ENCODE measurements at regions not wholly inside any gene's neighbourhood (a gene's known extent, or its start where the extent isn't known, plus 50 kb on each side); places are given as distances from the start of the nearest gene placed in this dataset.

GRCh38 chr22:42199025-42199424 lies 68.4 kb upstream of the CYP2D6 start:
- no peaks in the 10 kb centered on the region for H3K79me1 ChIP-seq (ENCODE audit: low read length)
- no peak overlapping the region for H2AK5ac ChIP-seq (ENCODE audit: low read length)
- no peak overlapping the region for H3K4me3 ChIP-seq (ENCODE audit: low read depth, low read length)
- H4K8ac ChIP-seq (ENCODE audit: low read depth, low read length), result no peak overlapping the region
- H3K9me3 ChIP-seq (ENCODE audit: insufficient read depth, low read depth, low read length), result no peaks in the 10 kb centered on the region
- peaks cover 3 to 8% of the 10 kb centered on the region in 2 experiments for H3K4me1 ChIP-seq (ENCODE audit: control insufficient read depth in 1 of 2, insufficient read depth in 2 of 2, low read length in 2 of 2)
- no peaks in the 10 kb centered on the region for H3K27me3 ChIP-seq (ENCODE audit: insufficient read depth, low read length)
- no peak overlapping the region for H3K4me2 ChIP-seq (ENCODE audit: low read length)
- no peak overlapping the region for H3K9ac ChIP-seq (ENCODE audit: low read length)
- H3K14ac ChIP-seq (ENCODE audit: low read length), result no peak overlapping the region
- H3K4ac ChIP-seq (ENCODE audit: low read depth, low read length), result no peak overlapping the region
- H3K36me3 ChIP-seq (ENCODE audit: control insufficient read depth in 1 of 2, insufficient read depth in 2 of 2, low read length in 2 of 2), result peaks cover 0 to 3% of the 10 kb centered on the region in 2 experiments
- H3K18ac ChIP-seq (ENCODE audit: low read length), result no peak overlapping the region
- no peak overlapping the region for H3K23ac ChIP-seq (ENCODE audit: low read length)
- no peak for DNase-seq
- no peak overlapping the region for H2BK120ac ChIP-seq (ENCODE audit: insufficient read depth, low read length, poor library complexity)
- H3K27ac ChIP-seq (ENCODE audit: low read depth, low read length), result no peak overlapping the region
- no peak overlapping the region for H2BK12ac ChIP-seq (ENCODE audit: low read length)
- H2AFZ ChIP-seq (ENCODE audit: insufficient read depth, low read length, poor library complexity), result no peak overlapping the region
- H4K12ac ChIP-seq (ENCODE audit: low read depth, low read length), result no peak overlapping the region
- no peak overlapping the region for H4K91ac ChIP-seq (ENCODE audit: low read depth, low read length)
- WGBS (ENCODE audit: extremely low coverage, insufficient coverage, insufficient read length), result no CpG with 5 or more reads among the region's 5 CpGs
- H3K79me2 ChIP-seq (ENCODE audit: control insufficient read depth, insufficient read depth, low read length, poor library complexity), result no peaks in the 10 kb centered on the region
- H2BK5ac ChIP-seq (ENCODE audit: low read depth, low read length, poor library complexity), result no peak overlapping the region

- Histone ChIP-seq H2BK120ac (ENCODE audit: insufficient read depth, low read length, poor library complexity) (no peak overlapping the region), H3K23ac (ENCODE audit: low read length) (no peak overlapping the region), H3K27ac (ENCODE audit: low read depth, low read length) (no peak overlapping the region), H2BK5ac (ENCODE audit: low read depth, low read length, poor library complexity) (no peak overlapping the region), H3K36me3 (ENCODE audit: control insufficient read depth in 1 of 2, insufficient read depth in 2 of 2, low read length in 2 of 2) (peaks cover 0 to 3% of the 10 kb centered on the region in 2 experiments), H4K12ac (ENCODE audit: low read depth, low read length) (no peak overlapping the region), H4K8ac (ENCODE audit: low read depth, low read length) (no peak overlapping the region), H3K4me2 (ENCODE audit: low read length) (no peak overlapping the region), H3K4me3 (ENCODE audit: low read depth, low read length) (no peak overlapping the region), H3K18ac (ENCODE audit: low read length) (no peak overlapping the region), H2BK12ac (ENCODE audit: low read length) (no peak overlapping the region), H3K4ac (ENCODE audit: low read depth, low read length) (no peak overlapping the region), H4K91ac (ENCODE audit: low read depth, low read length) (no peak overlapping the region), H3K79me2 (ENCODE audit: control insufficient read depth, insufficient read depth, low read length, poor library complexity) (no peaks in the 10 kb centered on the region), H3K79me1 (ENCODE audit: low read length) (no peaks in the 10 kb centered on the region), H2AFZ (ENCODE audit: insufficient read depth, low read length, poor library complexity) (no peak overlapping the region), H3K9me3 (ENCODE audit: insufficient read depth, low read depth, low read length) (no peaks in the 10 kb centered on the region), H3K9ac (ENCODE audit: low read length) (no peak overlapping the region), H3K4me1 (ENCODE audit: control insufficient read depth in 1 of 2, insufficient read depth in 2 of 2, low read length in 2 of 2) (peaks cover 3 to 8% of the 10 kb centered on the region in 2 experiments), H3K27me3 (ENCODE audit: insufficient read depth, low read length) (no peaks in the 10 kb centered on the region), H3K14ac (ENCODE audit: low read length) (no peak overlapping the region), H2AK5ac (ENCODE audit: low read length) (no peak overlapping the region)
- no CpG with 5 or more reads among the region's 3 CpGs for WGBS (ENCODE audit: extremely low coverage, insufficient coverage, insufficient read length)
- no peak for DNase-seq
Measured at GRCh38 chr22:42198226-42198625, 67.6 kb upstream of the CYP2D6 start.

GRCh38 chr22:42196454-42196853 lies 65.8 kb upstream of the CYP2D6 start:
- no CpG with 5 or more reads among the region's 2 CpGs for WGBS (ENCODE audit: extremely low coverage, insufficient coverage, insufficient read length)

GRCh38 chr22:42194953-42195352 lies 64.3 kb upstream of the CYP2D6 start:
- Histone ChIP-seq H3K36me3 (ENCODE audit: control insufficient read depth in 1 of 2, insufficient read depth in 2 of 2, low read length in 2 of 2) (no peaks in the 10 kb centered on the region), H3K9ac (ENCODE audit: low read length) (no peak overlapping the region), H3K4me1 (ENCODE audit: control insufficient read depth in 1 of 2, insufficient read depth in 2 of 2, low read length in 2 of 2) (peaks cover 3 to 8% of the 10 kb centered on the region in 2 experiments), H3K27me3 (ENCODE audit: insufficient read depth, low read length) (no peaks in the 10 kb centered on the region), H2BK120ac (ENCODE audit: insufficient read depth, low read length, poor library complexity) (no peak overlapping the region), H3K9me3 (ENCODE audit: insufficient read depth, low read depth, low read length) (no peaks in the 10 kb centered on the region), H4K91ac (ENCODE audit: low read depth, low read length) (no peak overlapping the region), H3K23ac (ENCODE audit: low read length) (no peak overlapping the region), H2BK5ac (ENCODE audit: low read depth, low read length, poor library complexity) (no peak overlapping the region), H3K18ac (ENCODE audit: low read length) (no peak overlapping the region), H3K79me1 (ENCODE audit: low read length) (no peaks in the 10 kb centered on the region), H3K4me3 (ENCODE audit: low read depth, low read length) (no peak overlapping the region), H3K4ac (ENCODE audit: low read depth, low read length) (no peak overlapping the region), H2BK12ac (ENCODE audit: low read length) (no peak overlapping the region), H2AFZ (ENCODE audit: insufficient read depth, low read length, poor library complexity) (no peak overlapping the region), H4K12ac (ENCODE audit: low read depth, low read length) (no peak overlapping the region), H3K4me2 (ENCODE audit: low read length) (no peak overlapping the region), H3K27ac (ENCODE audit: low read depth, low read length) (no peak overlapping the region), H3K79me2 (ENCODE audit: control insufficient read depth, insufficient read depth, low read length, poor library complexity) (no peaks in the 10 kb centered on the region), H3K14ac (ENCODE audit: low read length) (no peak overlapping the region), H4K8ac (ENCODE audit: low read depth, low read length) (no peak overlapping the region), H2AK5ac (ENCODE audit: low read length) (no peak overlapping the region)
- DNase-seq, result peak; percentile 15 to 56

More at GRCh38 chr22:42196454-42196853, 65.8 kb upstream of the CYP2D6 start:
- Histone ChIP-seq H2AK5ac (ENCODE audit: low read length) (no peak overlapping the region), H3K23ac (ENCODE audit: low read length) (no peak overlapping the region), H3K14ac (ENCODE audit: low read length) (no peak overlapping the region), H3K79me2 (ENCODE audit: control insufficient read depth, insufficient read depth, low read length, poor library complexity) (no peaks in the 10 kb centered on the region), H4K91ac (ENCODE audit: low read depth, low read length) (no peak overlapping the region), H2AFZ (ENCODE audit: insufficient read depth, low read length, poor library complexity) (no peak overlapping the region), H2BK5ac (ENCODE audit: low read depth, low read length, poor library complexity) (no peak overlapping the region), H3K36me3 (ENCODE audit: control insufficient read depth in 1 of 2, insufficient read depth in 2 of 2, low read length in 2 of 2) (peaks cover 0 to 3% of the 10 kb centered on the region in 2 experiments), H3K4me2 (ENCODE audit: low read length) (no peak overlapping the region), H4K12ac (ENCODE audit: low read depth, low read length) (no peak overlapping the region), H3K18ac (ENCODE audit: low read length) (no peak overlapping the region), H3K4ac (ENCODE audit: low read depth, low read length) (no peak overlapping the region), H4K8ac (ENCODE audit: low read depth, low read length) (no peak overlapping the region), H3K27me3 (ENCODE audit: insufficient read depth, low read length) (no peaks in the 10 kb centered on the region), H3K4me1 (ENCODE audit: control insufficient read depth in 1 of 2, insufficient read depth in 2 of 2, low read length in 2 of 2) (peaks cover 3 to 8% of the 10 kb centered on the region in 2 experiments), H3K4me3 (ENCODE audit: low read depth, low read length) (no peak overlapping the region), H3K9me3 (ENCODE audit: insufficient read depth, low read depth, low read length) (no peaks in the 10 kb centered on the region), H3K27ac (ENCODE audit: low read depth, low read length) (no peak overlapping the region), H3K79me1 (ENCODE audit: low read length) (no peaks in the 10 kb centered on the region), H3K9ac (ENCODE audit: low read length) (no peak overlapping the region), H2BK120ac (ENCODE audit: insufficient read depth, low read length, poor library complexity) (no peak overlapping the region), H2BK12ac (ENCODE audit: low read length) (no peak overlapping the region)
- DNase-seq, result no peak
